GM13977 (cell line): ENCODE measurements at regions not wholly inside any gene's neighbourhood (a gene's known extent, or its start where the extent isn't known, plus 50 kb on each side); places are given as distances from the start of the nearest gene placed in this dataset.

ENCODE experiments used
- DNase-seq: peaks from one replicate; pipeline ENCODE4 v3.0.0; 2012; ENCODE audit warnings: low spot score
- CTCF ChIP-seq: IDR thresholded peaks from 2 replicates; pipeline ENCODE4 v1.5.1; 2012; ENCODE audit warnings: mild to moderate bottlenecking, control low read depth; ENCODE audit not compliant: insufficient read depth; ENCODE audit errors: extremely low read depth, missing control alignments
- in situ Hi-C: fragments of 300-500 bp; cut with MboI; formaldehyde crosslinking; loops from one replicate; pipeline ENCODE4 v1.12.0; 2022; ENCODE audit warnings: low sequenced_read_pairs, low pct_unique_long_range_greater_than_20kb, mixed read lengths, inconsistent platforms; ENCODE audit not compliant: unreplicated experiment

- in situ Hi-C loops: no loop called here
- no peak for TF ChIP-seq CTCF
- DNase-seq: no peak
Observed at GRCh38 chr14:60357551-60358149, 108.6 kb downstream of the PPM1A start.

GRCh38 chr14:60363275-60363674 lies 114.3 kb downstream of the PPM1A start:
- no peak for DNase-seq
- in situ Hi-C loops: no loop called here
- TF ChIP-seq CTCF: no peak

- DNase-seq: no peak
- in situ Hi-C loops: no loop called here
- TF ChIP-seq CTCF: no peak
Observed at GRCh38 chr14:60363687-60364086, 114.7 kb downstream of the PPM1A start.

GRCh38 chr14:60381909-60382308 lies 104.0 kb downstream of the C14orf39 start:
- in situ Hi-C loops: no loop called here
- DNase-seq: no peak

More at GRCh38 chr14:60381909-60382308, 104.0 kb downstream of the C14orf39 start:
- no peak for TF ChIP-seq CTCF
